Small intestine (tissue), 7 donors: ENCODE measurements at regions not wholly inside any gene's neighbourhood (a gene's known extent, or its start where the extent isn't known, plus 50 kb on each side); places are given as distances from the start of the nearest gene placed in this dataset.

ENCODE experiments used
- DNase-seq, 2 donors: peaks; one replicate each; pipeline versions ENCODE4 v3.0.0 to v3.0.0-alpha.2; 2013
- FAIRE-seq: peaks from 2 replicates; lab custom pipeline; 2012; peaks lifted over from hg19 to GRCh38; lab: Jason Lieb, UNC
- H3K27ac ChIP-seq, 3 donors: one replicate each; pipeline ENCODE4 v1.5.1; 2013; ENCODE audit warnings: low read length in 2 of 3, mild to moderate bottlenecking in 2 of 3, control low read depth in 1 of 3, inconsistent platforms in 1 of 3, low read depth in 1 of 3, moderate library complexity in 1 of 3
- H3K27me3 ChIP-seq, 3 donors: one replicate each; pipeline ENCODE4 v1.6.1; 2013; ENCODE audit warnings: low read length in 3 of 3, inconsistent platforms in 1 of 3; ENCODE audit not compliant: control insufficient read depth in 3 of 3, insufficient read depth in 3 of 3
- H3K36me3 ChIP-seq, 3 donors: one replicate each; pipeline ENCODE4 v1.6.1; 2013; ENCODE audit warnings: low read length in 3 of 3, inconsistent platforms in 1 of 3, low read depth in 1 of 3, mild to moderate bottlenecking in 1 of 3, moderate library complexity in 1 of 3; ENCODE audit not compliant: control insufficient read depth in 3 of 3, insufficient read depth in 2 of 3
- H3K4me1 ChIP-seq, 3 donors: one replicate each; pipeline ENCODE4 v1.6.1; 2013; ENCODE audit warnings: low read length in 2 of 3, inconsistent platforms in 1 of 3, low read depth in 1 of 3, mild to moderate bottlenecking in 1 of 3, moderate library complexity in 1 of 3; ENCODE audit not compliant: control insufficient read depth in 3 of 3, insufficient read depth in 2 of 3
- H3K4me3 ChIP-seq, 3 donors: one replicate each; pipeline ENCODE4 v1.5.1; 2013; ENCODE audit warnings: low read length in 3 of 3, control low read depth in 1 of 3, inconsistent platforms in 1 of 3, low read depth in 1 of 3, mild to moderate bottlenecking in 1 of 3, moderate library complexity in 1 of 3
- H3K9me3 ChIP-seq, 2 donors: one replicate each; pipeline ENCODE4 v1.6.1; 2013; ENCODE audit warnings: low read depth in 1 of 2, low read length in 1 of 2; ENCODE audit not compliant: control insufficient read depth in 2 of 2, insufficient read depth in 1 of 2
- WGBS, 3 donors: extraction: QIAGEN DNeasy Blood & Tissue Kit; methylation state at CpG; one replicate each; pipeline ENCODE4 v1.1.7; 2013; 5-methylcytosine and 5-hydroxymethylcytosine counted together
- donor health status: healthy with polysubstance abuse.
- donor health status: control.
- donor health status: control.
- donor health status: Bipolar disorder and iron deficiency.
- donor health status: healthy.

- WGBS, 3 donors: 67 to 71% (median 69%) methylated on average over 2 of the region's 2 CpGs
- Histone ChIP-seq H3K4me3 (no peak overlapping the region), H3K36me3 (no peaks in the 10 kb centered on the region), H3K27me3 (no peaks in the 10 kb centered on the region), H3K4me1 (no peaks in the 10 kb centered on the region), H3K9me3 (no peaks in the 10 kb centered on the region), H3K27ac (no peak overlapping the region)
- FAIRE-seq (no peak), DNase-seq (no peak)
These were observed 302.8 kb upstream of the TBC1D5 start for GRCh38 chr3:18044971-18045880.

- DNase-seq (no peak), FAIRE-seq (no peak)
- Histone ChIP-seq H3K27me3 (no peaks in the 10 kb centered on the region), H3K4me3 (no peak overlapping the region), H3K4me1 (no peaks in the 10 kb centered on the region), H3K27ac (no peak overlapping the region), H3K9me3 (no peaks in the 10 kb centered on the region), H3K36me3 (no peaks in the 10 kb centered on the region)
- WGBS, 3 donors: 40 to 50% (median 45%) methylated on average over 2 of the region's 2 CpGs
These were observed 301.8 kb upstream of the TBC1D5 start for GRCh38 chr3:18044191-18044590.

GRCh38 chr3:18036450-18036815 is 294.0 kb upstream of the TBC1D5 start:
- Histone ChIP-seq H3K27ac (no peak overlapping the region), H3K4me3 (no peak overlapping the region), H3K27me3 (no peaks in the 10 kb centered on the region), H3K4me1 (no peaks in the 10 kb centered on the region), H3K36me3 (no peaks in the 10 kb centered on the region), H3K9me3 (no peaks in the 10 kb centered on the region)
- no peak for DNase-seq
- whole genome bisulfite sequencing, 3 donors: 29 to 80% (median 52%) methylated on average over 1 of the region's 1 CpG
- no peak for FAIRE-seq

- H3K4me1 ChIP-seq: no peaks in the 10 kb centered on the region
- H3K27ac ChIP-seq: no peak overlapping the region
- 56 to 60% (median 59%) methylated on average over 2 of the region's 2 CpGs for WGBS, 3 donors
- H3K9me3 ChIP-seq: no peaks in the 10 kb centered on the region
- no peak for FAIRE-seq
- H3K27me3 ChIP-seq: peaks cover 0 to 1% (median 0%) of the 10 kb centered on the region in 3 donors
- H3K4me3 ChIP-seq: no peak overlapping the region
- H3K36me3 ChIP-seq: no peaks in the 10 kb centered on the region
- DNase-seq: no peak
These were observed 293.4 kb upstream of the TBC1D5 start for GRCh38 chr3:18035641-18036449.

- H3K4me1 ChIP-seq: no peaks in the 10 kb centered on the region
- H3K27me3 ChIP-seq: peaks cover 0 to 1% (median 0%) of the 10 kb centered on the region in 3 donors
- H3K4me3 ChIP-seq: no peak overlapping the region
- no peaks in the 10 kb centered on the region for H3K9me3 ChIP-seq
- H3K36me3 ChIP-seq: no peaks in the 10 kb centered on the region
- DNase-seq (no peak), FAIRE-seq (no peak)
- H3K27ac ChIP-seq: no peak overlapping the region
- WGBS, 3 donors: 73 to 85% (median 78%) methylated on average over 3 of the region's 3 CpGs
These were observed 291.2 kb upstream of the TBC1D5 start for GRCh38 chr3:18033581-18034108.

- H3K9me3 ChIP-seq: no peaks in the 10 kb centered on the region
- FAIRE-seq: no peak
- H3K36me3 ChIP-seq: no peaks in the 10 kb centered on the region
- no peak for DNase-seq
- H3K27me3 ChIP-seq: peaks cover 0 to 1% (median 0%) of the 10 kb centered on the region in 3 donors
- H3K4me1 ChIP-seq: no peaks in the 10 kb centered on the region
- 91 to 92% (median 92%) methylated on average over 8 of the region's 8 CpGs for WGBS, 3 donors
- no peak overlapping the region for H3K27ac ChIP-seq
- no peak overlapping the region for H3K4me3 ChIP-seq
These were observed 288.0 kb upstream of the TBC1D5 start for GRCh38 chr3:18030371-18030870.

GRCh38 chr3:18027161-18027939 is 284.9 kb upstream of the TBC1D5 start:
- H3K36me3 ChIP-seq: no peaks in the 10 kb centered on the region
- no peaks in the 10 kb centered on the region for H3K4me1 ChIP-seq
- FAIRE-seq (no peak), DNase-seq (no peak)
- no peaks in the 10 kb centered on the region for H3K9me3 ChIP-seq
- H3K27me3 ChIP-seq: peaks cover 0 to 1% (median 0%) of the 10 kb centered on the region in 3 donors
- H3K27ac ChIP-seq: no peak overlapping the region
- no peak overlapping the region for H3K4me3 ChIP-seq
- 78 to 89% (median 83%) methylated on average over 9 of the region's 9 CpGs for WGBS, 3 donors
